Stomach smooth muscle (tissue), 2 donors: ENCODE measurements at regions not wholly inside any gene's neighbourhood (a gene's known extent, or its start where the extent isn't known, plus 50 kb on each side); places are given as distances from the start of the nearest gene placed in this dataset.

ENCODE experiments used
- H3K27ac ChIP-seq: one replicate; pipeline ENCODE4 v1.7.0; 2013; ENCODE audit warnings: mild to moderate bottlenecking, low read length, inconsistent platforms
- H3K27me3 ChIP-seq, 2 donors: one replicate each; pipeline ENCODE4 v1.7.0; 2013; ENCODE audit warnings: low read length in 2 of 2; ENCODE audit not compliant: insufficient read depth in 2 of 2, control insufficient read depth in 1 of 2
- H3K36me3 ChIP-seq, 2 donors: one replicate each; pipeline ENCODE4 v1.7.0; 2013; ENCODE audit warnings: low read length in 2 of 2; ENCODE audit not compliant: control insufficient read depth in 2 of 2, insufficient read depth in 2 of 2
- H3K4me1 ChIP-seq: one replicate; pipeline ENCODE4 v1.7.0; 2013; ENCODE audit warnings: low read length; ENCODE audit not compliant: control insufficient read depth, insufficient read depth
- H3K4me3 ChIP-seq, 2 donors: one replicate each; pipeline ENCODE4 v1.7.0; 2013; ENCODE audit warnings: low read length in 2 of 2
- H3K9ac ChIP-seq, 2 donors: one replicate each; pipeline ENCODE4 v1.7.0; 2013; ENCODE audit warnings: low read length in 2 of 2, mild to moderate bottlenecking in 1 of 2
- H3K9me3 ChIP-seq, 2 donors: one replicate each; pipeline ENCODE4 v1.7.0; 2013; ENCODE audit warnings: low read length in 2 of 2; ENCODE audit not compliant: control insufficient read depth in 2 of 2
- donor health status: healthy.
- donor health status: Pancreatic carcinoma.

- H3K36me3 ChIP-seq = no peaks in the 10 kb centered on the region
- no peaks in the 10 kb centered on the region for H3K9me3 ChIP-seq
- H3K4me3 ChIP-seq = no peak overlapping the region
- no peak overlapping the region for H3K9ac ChIP-seq
- H3K27ac ChIP-seq = no peak overlapping the region
- H3K27me3 ChIP-seq = no peaks in the 10 kb centered on the region
- H3K4me1 ChIP-seq = no peaks in the 10 kb centered on the region
Measured at GRCh38 chr2:167543721-167544120, 655.4 kb downstream of the XIRP2 start.

GRCh38 chr2:167537743-167538142 is 649.5 kb downstream of the XIRP2 start:
- no peaks in the 10 kb centered on the region for H3K36me3 ChIP-seq
- H3K4me3 ChIP-seq = no peak overlapping the region
- H3K9ac ChIP-seq = no peak overlapping the region
- no peaks in the 10 kb centered on the region for H3K4me1 ChIP-seq
- H3K9me3 ChIP-seq = no peaks in the 10 kb centered on the region
- H3K27me3 ChIP-seq = no peaks in the 10 kb centered on the region
- H3K27ac ChIP-seq = no peak overlapping the region

- Histone ChIP-seq H3K27ac (no peak overlapping the region), H3K36me3 (no peaks in the 10 kb centered on the region), H3K4me3 (no peak overlapping the region), H3K27me3 (no peaks in the 10 kb centered on the region), H3K9me3 (no peaks in the 10 kb centered on the region), H3K4me1 (no peaks in the 10 kb centered on the region), H3K9ac (no peak overlapping the region)
Measured at GRCh38 chr2:167534443-167534842, 646.2 kb downstream of the XIRP2 start.

- Histone ChIP-seq H3K4me3 (no peak overlapping the region), H3K4me1 (no peaks in the 10 kb centered on the region), H3K27me3 (no peaks in the 10 kb centered on the region), H3K9me3 (peaks cover 0 to 5% of the 10 kb centered on the region in 2 donors), H3K27ac (no peak overlapping the region), H3K9ac (no peak overlapping the region), H3K36me3 (no peaks in the 10 kb centered on the region)
Measured at GRCh38 chr2:167524786-167525185, 636.5 kb downstream of the XIRP2 start.

GRCh38 chr2:167510071-167510759 is 621.9 kb downstream of the XIRP2 start:
- H3K27ac ChIP-seq = no peak overlapping the region
- no peaks in the 10 kb centered on the region for H3K36me3 ChIP-seq
- no peaks in the 10 kb centered on the region for H3K9me3 ChIP-seq
- H3K4me1 ChIP-seq = no peaks in the 10 kb centered on the region
- H3K4me3 ChIP-seq = no peak overlapping the region
- no peak overlapping the region for H3K9ac ChIP-seq
- no peaks in the 10 kb centered on the region for H3K27me3 ChIP-seq

- H3K4me1 ChIP-seq = no peaks in the 10 kb centered on the region
- H3K27ac ChIP-seq = no peak overlapping the region
- H3K9ac ChIP-seq = no peak overlapping the region
- no peaks in the 10 kb centered on the region for H3K36me3 ChIP-seq
- no peaks in the 10 kb centered on the region for H3K9me3 ChIP-seq
- H3K4me3 ChIP-seq = no peak overlapping the region
- H3K27me3 ChIP-seq = no peaks in the 10 kb centered on the region
Measured at GRCh38 chr2:167509586-167509985, 621.3 kb downstream of the XIRP2 start.

- H3K36me3 ChIP-seq = no peaks in the 10 kb centered on the region
Measured at GRCh38 chr2:167508709-167509108, 620.4 kb downstream of the XIRP2 start.

GRCh38 chr2:167506395-167506794 is 618.1 kb downstream of the XIRP2 start:
- H3K4me1 ChIP-seq = no peaks in the 10 kb centered on the region

More at GRCh38 chr2:167508709-167509108, 620.4 kb downstream of the XIRP2 start:
- Histone ChIP-seq H3K9ac (no peak overlapping the region), H3K4me1 (no peaks in the 10 kb centered on the region), H3K4me3 (no peak overlapping the region), H3K9me3 (no peaks in the 10 kb centered on the region), H3K27ac (no peak overlapping the region), H3K27me3 (no peaks in the 10 kb centered on the region)

GRCh38 chr2:167504695-167505094 is 616.4 kb downstream of the XIRP2 start:
- no peak overlapping the region for H3K4me3 ChIP-seq
- H3K36me3 ChIP-seq = no peaks in the 10 kb centered on the region
- no peak overlapping the region for H3K27ac ChIP-seq
- H3K9me3 ChIP-seq = no peaks in the 10 kb centered on the region
- no peak overlapping the region for H3K9ac ChIP-seq
- H3K27me3 ChIP-seq = no peaks in the 10 kb centered on the region
- no peaks in the 10 kb centered on the region for H3K4me1 ChIP-seq

More at GRCh38 chr2:167506395-167506794, 618.1 kb downstream of the XIRP2 start:
- Histone ChIP-seq H3K36me3 (no peaks in the 10 kb centered on the region), H3K4me3 (no peak overlapping the region), H3K27me3 (no peaks in the 10 kb centered on the region), H3K9ac (no peak overlapping the region), H3K27ac (no peak overlapping the region), H3K9me3 (no peaks in the 10 kb centered on the region)

GRCh38 chr2:167504061-167504460 is 615.8 kb downstream of the XIRP2 start:
- H3K27me3 ChIP-seq = no peaks in the 10 kb centered on the region
- no peak overlapping the region for H3K9ac ChIP-seq
- no peaks in the 10 kb centered on the region for H3K9me3 ChIP-seq
- no peaks in the 10 kb centered on the region for H3K36me3 ChIP-seq
- H3K4me3 ChIP-seq = no peak overlapping the region
- no peak overlapping the region for H3K27ac ChIP-seq
- no peaks in the 10 kb centered on the region for H3K4me1 ChIP-seq

GRCh38 chr2:167501618-167502017 is 613.3 kb downstream of the XIRP2 start:
- Histone ChIP-seq H3K9me3 (no peaks in the 10 kb centered on the region), H3K4me1 (no peaks in the 10 kb centered on the region), H3K27me3 (no peaks in the 10 kb centered on the region), H3K4me3 (no peak overlapping the region), H3K27ac (no peak overlapping the region), H3K36me3 (no peaks in the 10 kb centered on the region), H3K9ac (no peak overlapping the region)
